ENCODE measurements at regions not wholly inside any gene's neighbourhood (a gene's known extent, or its start where the extent isn't known, plus 50 kb on each side); places are given as distances from the start of the nearest gene placed in this dataset.

GRCh38 chr1:234719454-234720251 lies 109.7 kb upstream of the IRF2BP2 start:
- TF ChIP-seq YY1 (IDR thresholded peaks at IDR 0.05; ENCODE audit: low read depth) (no peak), FOXM1 (IDR thresholded peaks at IDR 0.05; ENCODE audit: borderline replicate concordance, low read depth) (no peak), TEAD4 (IDR thresholded peaks at IDR 0.05) (no peak), CEBPB (IDR thresholded peaks at IDR 0.05) (no peak), CREB1 (IDR thresholded peaks at IDR 0.05; ENCODE audit: low read depth) (no peak), MAX (IDR thresholded peaks at IDR 0.05) (no peak), REST (IDR thresholded peaks at IDR 0.05; ENCODE audit: low read depth) (no peak), USF1 (IDR thresholded peaks at IDR 0.05) (no peak), TAF1 (IDR thresholded peaks at IDR 0.05; ENCODE audit: low read depth) (no peak), RAD21 (IDR thresholded peaks at IDR 0.05; ENCODE audit: low read depth) (no peak), TCF12 (IDR thresholded peaks at IDR 0.05; ENCODE audit: low read depth) (no peak), NFIC (IDR thresholded peaks at IDR 0.05) (no peak), EP300 (IDR thresholded peaks at IDR 0.05; ENCODE audit: borderline replicate concordance) (no peak)
